ENCODE measurements at regions not wholly inside any gene's neighbourhood (a gene's known extent, or its start where the extent isn't known, plus 50 kb on each side); places are given as distances from the start of the nearest gene placed in this dataset.

DNA sequence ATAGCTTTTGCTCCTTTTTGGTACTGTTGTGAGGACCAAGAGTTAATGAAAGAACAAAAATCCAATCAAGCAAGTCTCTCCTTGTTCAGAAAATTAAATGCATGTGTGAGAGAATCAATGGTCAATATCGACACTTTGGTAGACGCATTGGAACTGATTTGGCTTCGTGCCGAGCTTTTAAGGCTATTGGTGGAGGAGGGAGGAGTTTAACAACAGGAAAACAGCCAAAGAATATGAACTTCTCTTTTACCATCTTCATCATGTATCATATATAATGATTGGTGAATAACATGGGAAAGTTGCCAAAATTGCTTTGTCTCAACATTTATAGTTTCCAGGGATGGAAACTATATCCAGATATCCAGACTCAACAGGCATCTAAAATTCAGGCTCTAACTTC is 266.5 kb upstream of the CITED2 start:
- TF ChIP-seq EZH2phosphoT487 (IDR thresholded peaks at IDR 0.05) = no peak
- TF ChIP-seq, protein P1, sequence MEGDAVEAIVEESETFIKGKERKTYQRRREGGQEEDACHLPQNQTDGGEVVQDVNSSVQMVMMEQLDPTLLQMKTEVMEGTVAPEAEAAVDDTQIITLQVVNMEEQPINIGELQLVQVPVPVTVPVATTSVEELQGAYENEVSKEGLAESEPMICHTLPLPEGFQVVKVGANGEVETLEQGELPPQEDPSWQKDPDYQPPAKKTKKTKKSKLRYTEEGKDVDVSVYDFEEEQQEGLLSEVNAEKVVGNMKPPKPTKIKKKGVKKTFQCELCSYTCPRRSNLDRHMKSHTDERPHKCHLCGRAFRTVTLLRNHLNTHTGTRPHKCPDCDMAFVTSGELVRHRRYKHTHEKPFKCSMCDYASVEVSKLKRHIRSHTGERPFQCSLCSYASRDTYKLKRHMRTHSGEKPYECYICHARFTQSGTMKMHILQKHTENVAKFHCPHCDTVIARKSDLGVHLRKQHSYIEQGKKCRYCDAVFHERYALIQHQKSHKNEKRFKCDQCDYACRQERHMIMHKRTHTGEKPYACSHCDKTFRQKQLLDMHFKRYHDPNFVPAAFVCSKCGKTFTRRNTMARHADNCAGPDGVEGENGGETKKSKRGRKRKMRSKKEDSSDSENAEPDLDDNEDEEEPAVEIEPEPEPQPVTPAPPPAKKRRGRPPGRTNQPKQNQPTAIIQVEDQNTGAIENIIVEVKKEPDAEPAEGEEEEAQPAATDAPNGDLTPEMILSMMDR (IDR thresholded peaks at IDR 0.05) = no peak
